Transverse colon (tissue), 4 donors: ENCODE measurements at regions not wholly inside any gene's neighbourhood (a gene's known extent, or its start where the extent isn't known, plus 50 kb on each side); places are given as distances from the start of the nearest gene placed in this dataset.

Experiments
- DNase-seq: peaks from one replicate; pipeline ENCODE4 v3.0.0-alpha.2; 2019
- H3K27ac ChIP-seq, 4 donors: fragments of 200-600 bp; sonication (generic); 2 replicates each; pipeline ENCODE4 v1.5.1; 2016 to 2018; ENCODE audit warnings: inconsistent platforms in 4 of 4
- H3K27me3 ChIP-seq: fragments of 200-600 bp; sonication (generic); 2 replicates; pipeline ENCODE4 v1.5.1; 2017; ENCODE audit warnings: inconsistent platforms
- H3K36me3 ChIP-seq, 4 donors: fragments of 200-600 bp; sonication (generic); 2 replicates each; pipeline ENCODE4 v1.5.1; 2017 to 2019; ENCODE audit warnings: inconsistent platforms in 4 of 4
- H3K4me1 ChIP-seq, 4 donors: fragments of 200-600 bp; sonication (generic); 2 replicates each; pipeline ENCODE4 v1.5.1; 2017 to 2020; ENCODE audit warnings: inconsistent platforms in 4 of 4
- H3K4me3 ChIP-seq, 4 donors: fragments of 200-600 bp; sonication (generic); 1 replicate in 1 of 4; 2 replicates in 3 of 4; pipeline versions ENCODE4 v1.5.1 to v1.6.1; 2017 to 2019; ENCODE audit warnings: inconsistent platforms in 4 of 4
- H3K9me3 ChIP-seq, 2 donors: fragments of 200-600 bp; sonication (generic); 2 replicates each; pipeline ENCODE4 v1.5.1; 2017 to 2019; ENCODE audit warnings: inconsistent platforms in 2 of 2
- CTCF ChIP-seq, 5 experiments: fragments of 200-600 bp in 3 of 5; fragments of 450-650 bp in 2 of 5; sonication (generic) in 3 of 5; IDR thresholded peaks; 1 replicate in 2 of 5; 2 replicates in 3 of 5; pipeline ENCODE4 v1.5.1; 2016 to 2017; ENCODE audit warnings: antibody characterized with exemption in 5 of 5, inconsistent platforms in 3 of 5, mild to moderate bottlenecking in 2 of 5, moderate library complexity in 1 of 5
- EP300 ChIP-seq: sonication (generic); formaldehyde crosslinking; IDR thresholded peaks from one replicate; pipeline ENCODE4 v1.6.1; 2017; ENCODE audit warnings: antibody characterized with exemption, low read depth
- POLR2A ChIP-seq: fragments of 450-650 bp; IDR thresholded peaks from one replicate; pipeline ENCODE4 v1.6.1; 2016; ENCODE audit warnings: antibody characterized with exemption, mild to moderate bottlenecking, moderate library complexity
- POLR2AphosphoS5 ChIP-seq, 3 donors: sonication (generic); formaldehyde crosslinking; IDR thresholded peaks; one replicate each; pipeline ENCODE4 v1.6.1; 2016; ENCODE audit warnings: antibody characterized with exemption in 3 of 3
- WGBS, 2 donors: methylation state at CpG; one replicate each; pipeline ENCODE4 v1.1.5; 2018; ENCODE audit warnings: low coverage in 1 of 2; 5-methylcytosine and 5-hydroxymethylcytosine counted together
- in situ Hi-C, 4 donors: fragments of 200-750 bp; cut with MboI; loops; one replicate each; pipeline versions ENCODE4 v1.15.0 to v1.15.1; 2017; ENCODE audit warnings: low sequenced_read_pairs in 3 of 4, low pct_ligation_motif_present in 1 of 4, low pct_unique_long_range_greater_than_20kb in 1 of 4
- intact Hi-C: fragments of 100-400 bp; cut with DNase I; formaldehyde crosslinking; loops from one replicate; pipeline ENCODE4 v1.15.1; 2023; ENCODE audit warnings: low total_unique reads

DNA sequence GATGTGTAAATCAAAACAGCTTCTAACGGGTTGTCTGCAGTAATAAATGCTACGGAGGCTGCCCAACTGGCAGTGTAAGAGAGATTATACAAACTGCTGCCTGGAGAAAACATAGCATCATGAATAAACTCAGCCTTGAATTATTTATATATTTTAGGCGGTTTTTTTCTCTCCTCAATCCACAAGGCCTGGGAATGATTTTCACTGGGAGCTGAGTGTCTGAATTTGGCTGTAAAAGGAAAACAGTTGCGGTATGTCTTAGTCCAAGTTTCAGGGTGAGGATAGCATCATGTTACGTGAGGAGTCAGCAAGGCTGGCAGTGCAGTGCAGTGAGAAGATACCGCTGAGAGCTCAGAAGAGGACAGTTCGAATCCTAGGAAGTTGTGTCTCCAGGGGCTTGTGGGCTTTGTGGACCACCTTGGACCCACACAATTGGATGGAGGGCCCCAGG, 291.5 kb upstream of the BOD1L1 start:
- Histone ChIP-seq H3K4me3 (no peak overlapping the region), H3K27ac (peak overlapping the region; percentile 67 to 81 (median 70)), H3K27me3 (no peaks in the 10 kb centered on the region), H3K36me3 (no peaks in the 10 kb centered on the region), H3K9me3 (no peaks in the 10 kb centered on the region), H3K4me1 (peaks cover 0 to 6% (median 2%) of the 10 kb centered on the region in 4 donors)
- 42 to 62% methylated on average over 5 to 7 of the region's 7 CpGs for WGBS, 2 donors
- no peak for DNase-seq
- intact Hi-C loops (no loop called here), in situ Hi-C loops (no loop called here)
- TF ChIP-seq POLR2AphosphoS5 (IDR thresholded peaks at IDR 0.05) (peak in 2 of 3 donors; percentile 17 to 21), EP300 (no peak), POLR2A (no peak), CTCF (IDR thresholded peaks at IDR 0.05) (no peak)

GRCh38 chr4:13920111-13920875, 292.8 kb upstream of the BOD1L1 start:
- Histone ChIP-seq H3K36me3 (no peaks in the 10 kb centered on the region), H3K27ac (peak overlapping the region; percentile 39 to 81 (median 56)), H3K4me3 (no peak overlapping the region), H3K9me3 (no peaks in the 10 kb centered on the region), H3K4me1 (peaks cover 0 to 6% (median 2%) of the 10 kb centered on the region in 4 donors), H3K27me3 (no peaks in the 10 kb centered on the region)
- in situ Hi-C loops, result no loop called here
- no peak for DNase-seq
- intact Hi-C loops, result no loop called here
- WGBS, 2 donors, result 82 to 84% methylated on average over 8 of the region's 8 CpGs
- TF ChIP-seq POLR2AphosphoS5 (IDR thresholded peaks at IDR 0.05) (no peak), CTCF (IDR thresholded peaks at IDR 0.05) (no peak), POLR2A (no peak), EP300 (no peak)

- DNase-seq, result peak; percentile 24
- intact Hi-C loops (no loop called here), in situ Hi-C loops (no loop called here)
- WGBS, 2 donors, result 54% methylated on average over 3 of the region's 3 CpGs; no CpG with 5 or more reads in 1 of the 2 donors
- Histone ChIP-seq H3K36me3 (no peaks in the 10 kb centered on the region), H3K4me1 (peaks cover 0 to 6% (median 2%) of the 10 kb centered on the region in 4 donors), H3K4me3 (no peak overlapping the region), H3K27me3 (no peaks in the 10 kb centered on the region), H3K9me3 (no peaks in the 10 kb centered on the region), H3K27ac (peak overlapping the region; percentile 39 to 81 (median 56))
- TF ChIP-seq EP300, result no peak
- peak in 1 of 3 donors; percentile 34 for TF ChIP-seq POLR2AphosphoS5 (IDR thresholded peaks at IDR 0.05)
Observed at GRCh38 chr4:13920901-13921300, 293.4 kb upstream of the BOD1L1 start.

GRCh38 chr4:13921805-13922204, 294.3 kb upstream of the BOD1L1 start:
- Histone ChIP-seq H3K9me3 (no peaks in the 10 kb centered on the region), H3K27ac (peak overlapping the region in 2 of 4 donors; percentile 35 to 39), H3K36me3 (no peaks in the 10 kb centered on the region), H3K4me1 (peaks cover 0 to 6% (median 2%) of the 10 kb centered on the region in 4 donors), H3K4me3 (no peak overlapping the region), H3K27me3 (no peaks in the 10 kb centered on the region)
- no peak for DNase-seq
- WGBS, 2 donors, result 0 to 32% methylated on average over 1 of the region's 1 CpG
- in situ Hi-C loops (no loop called here), intact Hi-C loops (no loop called here)
- no peak for TF ChIP-seq CTCF (IDR thresholded peaks at IDR 0.05)
